ENCODE measurements at regions not wholly inside any gene's neighbourhood (a gene's known extent, or its start where the extent isn't known, plus 50 kb on each side); places are given as distances from the start of the nearest gene placed in this dataset.

DNA sequence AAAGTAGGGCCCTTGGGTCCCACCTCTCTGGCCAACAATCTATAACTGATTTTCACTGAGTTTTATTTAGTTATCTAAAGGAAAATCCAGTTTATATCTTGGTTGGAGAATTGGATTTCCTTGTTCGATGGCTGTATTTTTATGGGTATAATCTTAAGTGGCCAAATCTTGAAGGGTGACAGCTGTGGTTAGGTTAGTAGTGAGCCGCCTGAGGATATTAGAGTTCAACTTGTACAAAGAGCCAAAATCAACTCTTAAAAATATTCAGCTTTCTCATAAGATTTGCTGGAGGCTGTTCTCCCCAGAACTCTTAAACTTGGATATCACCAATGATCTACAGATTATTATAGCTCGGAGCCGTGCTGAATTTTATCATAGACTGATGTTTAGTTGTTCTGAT lies 54.6 kb upstream of the UNC5C start:
- ChIA-PET POLR2A (no interaction called here), CTCF (no interaction called here)
- TF ChIP-seq MYC (IDR thresholded peaks at IDR 0.05; ENCODE audit: low read depth, low read length) = no peak
- no peak for TF ChIP-seq FOS (IDR thresholded peaks at IDR 0.05; ENCODE audit: borderline replicate concordance, insufficient read depth, low read length)
- TF ChIP-seq MAX (IDR thresholded peaks at IDR 0.05; ENCODE audit: insufficient read depth, insufficient read length) = no peak
- TF ChIP-seq, protein P1, sequence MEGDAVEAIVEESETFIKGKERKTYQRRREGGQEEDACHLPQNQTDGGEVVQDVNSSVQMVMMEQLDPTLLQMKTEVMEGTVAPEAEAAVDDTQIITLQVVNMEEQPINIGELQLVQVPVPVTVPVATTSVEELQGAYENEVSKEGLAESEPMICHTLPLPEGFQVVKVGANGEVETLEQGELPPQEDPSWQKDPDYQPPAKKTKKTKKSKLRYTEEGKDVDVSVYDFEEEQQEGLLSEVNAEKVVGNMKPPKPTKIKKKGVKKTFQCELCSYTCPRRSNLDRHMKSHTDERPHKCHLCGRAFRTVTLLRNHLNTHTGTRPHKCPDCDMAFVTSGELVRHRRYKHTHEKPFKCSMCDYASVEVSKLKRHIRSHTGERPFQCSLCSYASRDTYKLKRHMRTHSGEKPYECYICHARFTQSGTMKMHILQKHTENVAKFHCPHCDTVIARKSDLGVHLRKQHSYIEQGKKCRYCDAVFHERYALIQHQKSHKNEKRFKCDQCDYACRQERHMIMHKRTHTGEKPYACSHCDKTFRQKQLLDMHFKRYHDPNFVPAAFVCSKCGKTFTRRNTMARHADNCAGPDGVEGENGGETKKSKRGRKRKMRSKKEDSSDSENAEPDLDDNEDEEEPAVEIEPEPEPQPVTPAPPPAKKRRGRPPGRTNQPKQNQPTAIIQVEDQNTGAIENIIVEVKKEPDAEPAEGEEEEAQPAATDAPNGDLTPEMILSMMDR (IDR thresholded peaks at IDR 0.05; ENCODE audit: extremely low read depth in 1 of 2, insufficient read depth in 1 of 2, low read depth in 1 of 2, low read length in 2 of 2) = no peak
- no peak for TF ChIP-seq EZH2 (IDR thresholded peaks at IDR 0.05; ENCODE audit: borderline replicate concordance, low read depth, low read length, severe bottlenecking)
- no peak for TF ChIP-seq POLR2A (IDR thresholded peaks at IDR 0.05; ENCODE audit: low read depth, low read length)
- TF ChIP-seq GATA2 (IDR thresholded peaks at IDR 0.05; ENCODE audit: insufficient read depth, insufficient read length, low read depth, low read length) = no peak
- Histone ChIP-seq H3K27me3 (ENCODE audit: control insufficient read depth in 2 of 2, insufficient read depth in 2 of 2, low read length in 2 of 2) (no peaks in the 10 kb centered on the region), H3K4me1 (ENCODE audit: control insufficient read depth, extremely low read depth, insufficient read depth, low read length) (no peaks in the 10 kb centered on the region), H4K20me1 (replicated peaks; ENCODE audit: control insufficient read depth, extremely low read depth, insufficient read depth, low read length) (no peaks in the 10 kb centered on the region), H3K9me3 (replicated peaks; ENCODE audit: control insufficient read depth, insufficient read depth, low read length) (no peaks in the 10 kb centered on the region), H3K79me2 (ENCODE audit: control insufficient read depth, insufficient read depth, low read length) (no peaks in the 10 kb centered on the region), H3K4me2 (ENCODE audit: insufficient read depth, low read length) (no peak overlapping the region), H3K9ac (replicated peaks; ENCODE audit: extremely low read depth, insufficient read depth, low read length) (no peak overlapping the region), H3K9me1 (replicated peaks; ENCODE audit: control insufficient read depth, extremely low read depth, insufficient read depth, low read length) (no peaks in the 10 kb centered on the region), H3K36me3 (ENCODE audit: control insufficient read depth in 2 of 2, extremely low read depth in 1 of 2, insufficient read depth in 2 of 2, low read length in 2 of 2) (no peaks in the 10 kb centered on the region), H3K27ac (ENCODE audit: insufficient read depth, low read depth, low read length) (no peak overlapping the region), H2AFZ (ENCODE audit: low read depth, low read length) (no peak overlapping the region), H3K4me3 (replicated peaks in 1 of 3; ENCODE audit: insufficient read depth in 1 of 3, low read depth in 1 of 3, low read length in 3 of 3) (no peak overlapping the region)
- BruUV-seq (replicated peaks) = no TSS peak
- FAIRE-seq (no peak), DNase-seq (ENCODE audit: low read depth, low spot score) (no peak)
- dilution Hi-C loops (cut with MboI; ENCODE audit: extremely low pct_ligation_motif_present, low sequenced_read_pairs) = no loop called here
- intact Hi-C loops (cut with micrococcal nuclease) = no loop called here

DNA sequence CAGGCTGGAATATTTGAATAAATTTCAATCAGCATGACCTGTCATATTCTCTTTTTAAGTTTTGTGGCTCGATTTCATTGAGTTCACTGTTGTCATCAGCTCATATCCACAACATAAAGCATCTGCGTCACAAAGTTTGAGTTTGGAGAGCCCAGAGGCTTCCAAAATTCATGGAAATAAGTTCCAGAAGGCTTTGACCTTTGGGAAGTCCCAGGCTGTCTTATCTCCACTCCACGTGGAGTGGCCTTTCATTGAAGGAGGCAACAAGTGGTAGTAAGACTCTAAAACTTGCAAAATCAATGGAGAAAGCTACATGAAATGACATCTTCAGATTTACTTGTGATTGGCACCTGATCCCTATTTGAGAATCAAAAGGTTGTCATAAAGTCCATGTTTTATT lies 54.1 kb upstream of the UNC5C start:
- H3K79me2 ChIP-seq (ENCODE audit: control insufficient read depth, insufficient read depth, low read length) = no peaks in the 10 kb centered on the region
- H3K4me3 ChIP-seq (replicated peaks in 1 of 3; ENCODE audit: insufficient read depth in 1 of 3, low read depth in 1 of 3, low read length in 3 of 3) = no peak overlapping the region
- no peak overlapping the region for H3K9ac ChIP-seq (replicated peaks; ENCODE audit: extremely low read depth, insufficient read depth, low read length)
- DNase-seq (ENCODE audit: low read depth, low spot score) = no peak
- no peaks in the 10 kb centered on the region for H3K9me1 ChIP-seq (replicated peaks; ENCODE audit: control insufficient read depth, extremely low read depth, insufficient read depth, low read length)
- intact Hi-C loops (cut with micrococcal nuclease) (no loop called here), dilution Hi-C loops (cut with MboI; ENCODE audit: extremely low pct_ligation_motif_present, low sequenced_read_pairs) (no loop called here)
- no peak overlapping the region for H2AFZ ChIP-seq (ENCODE audit: low read depth, low read length)
- H3K36me3 ChIP-seq (ENCODE audit: control insufficient read depth in 2 of 2, extremely low read depth in 1 of 2, insufficient read depth in 2 of 2, low read length in 2 of 2) = no peaks in the 10 kb centered on the region
- H3K27me3 ChIP-seq (ENCODE audit: control insufficient read depth in 2 of 2, insufficient read depth in 2 of 2, low read length in 2 of 2) = no peaks in the 10 kb centered on the region
- TF ChIP-seq EZH2 (IDR thresholded peaks at IDR 0.05; ENCODE audit: borderline replicate concordance, low read depth, low read length, severe bottlenecking) = no peak
- no peak for TF ChIP-seq POLR2AphosphoS5 (IDR thresholded peaks at IDR 0.05; ENCODE audit: insufficient read depth, low read depth, low read length)
- no peak for TF ChIP-seq JUN (IDR thresholded peaks at IDR 0.05; ENCODE audit: borderline replicate concordance, insufficient read depth, insufficient read length, low read depth)
- TF ChIP-seq FOS (IDR thresholded peaks at IDR 0.05; ENCODE audit: borderline replicate concordance, insufficient read depth, low read length) = no peak
- no peak for TF ChIP-seq POLR2A (IDR thresholded peaks at IDR 0.05; ENCODE audit: low read depth, low read length)
- H3K4me2 ChIP-seq (ENCODE audit: insufficient read depth, low read length) = no peak overlapping the region
- H3K4me1 ChIP-seq (ENCODE audit: control insufficient read depth, extremely low read depth, insufficient read depth, low read length) = no peaks in the 10 kb centered on the region
- ChIA-PET CTCF (no interaction called here), POLR2A (no interaction called here)
- no peak for FAIRE-seq
- no peaks in the 10 kb centered on the region for H4K20me1 ChIP-seq (replicated peaks; ENCODE audit: control insufficient read depth, extremely low read depth, insufficient read depth, low read length)
- no TSS peak for BruUV-seq (replicated peaks)
- no peaks in the 10 kb centered on the region for H3K9me3 ChIP-seq (replicated peaks; ENCODE audit: control insufficient read depth, insufficient read depth, low read length)
- H3K27ac ChIP-seq (ENCODE audit: insufficient read depth, low read depth, low read length) = no peak overlapping the region

Data from endothelial cell of umbilical vein (primary cell).